Upper lobe of right lung (tissue), 1 donor: ENCODE measurements at regions not wholly inside any gene's neighbourhood (a gene's known extent, or its start where the extent isn't known, plus 50 kb on each side); places are given as distances from the start of the nearest gene placed in this dataset.

Source experiments
- ATAC-seq: fragments of 200-7000 bp; cut with Tn5 transposase; one replicate; pipeline ENCODE4 v1.9.1; 2020; ENCODE audit warnings: mild to moderate bottlenecking, moderate library complexity
- DNase-seq: peaks from one replicate; pipeline ENCODE4 v3.0.0-alpha.2; 2020
- H3K27ac ChIP-seq: fragments of 200-600 bp; one replicate; pipeline ENCODE4 v1.8.0; 2022
- H3K27me3 ChIP-seq: fragments of 200-600 bp; one replicate; pipeline ENCODE4 v1.8.0; 2022; ENCODE audit warnings: mild to moderate bottlenecking
- H3K36me3 ChIP-seq: fragments of 200-600 bp; one replicate; pipeline ENCODE4 v1.8.0; 2022
- H3K4me1 ChIP-seq: fragments of 200-600 bp; one replicate; pipeline ENCODE4 v1.8.0; 2022
- H3K4me3 ChIP-seq: fragments of 200-600 bp; one replicate; pipeline ENCODE4 v1.8.0; 2022; ENCODE audit warnings: mild to moderate bottlenecking
- H3K9me3 ChIP-seq: fragments of 200-600 bp; one replicate; pipeline ENCODE4 v1.8.0; 2022
- CTCF ChIP-seq: fragments of 200-600 bp; IDR thresholded peaks from one replicate; pipeline ENCODE4 v1.8.0; 2022; ENCODE audit warnings: antibody characterized with exemption
- intact Hi-C: fragments of 100-400 bp; cut with DNase I; formaldehyde crosslinking; loops from one replicate; pipeline ENCODE4 v1.11.0; 2022
- donor health status: DM: no; HTN: yes; CAD: no; lungs with severe emphysema.

GRCh38 chr7:17487343-17487742 is 188.9 kb downstream of the AHR start:
- Histone ChIP-seq H3K27ac (no peak overlapping the region), H3K4me1 (no peaks in the 10 kb centered on the region), H3K4me3 (no peak overlapping the region), H3K36me3 (no peaks in the 10 kb centered on the region), H3K27me3 (no peaks in the 10 kb centered on the region), H3K9me3 (no peaks in the 10 kb centered on the region)
- ATAC-seq (no peak), DNase-seq (no peak)
- TF ChIP-seq CTCF = no peak
- intact Hi-C loops = no loop called here

- DNase-seq (no peak), ATAC-seq (no peak)
- Histone ChIP-seq H3K9me3 (no peaks in the 10 kb centered on the region), H3K27me3 (no peaks in the 10 kb centered on the region), H3K36me3 (no peaks in the 10 kb centered on the region), H3K27ac (no peak overlapping the region), H3K4me1 (no peaks in the 10 kb centered on the region), H3K4me3 (no peak overlapping the region)
- intact Hi-C loops = no loop called here
- no peak for TF ChIP-seq CTCF
Measured at GRCh38 chr7:17488829-17489228, 190.4 kb downstream of the AHR start.

GRCh38 chr7:17489961-17490360 is 191.5 kb downstream of the AHR start:
- Histone ChIP-seq H3K36me3 (no peaks in the 10 kb centered on the region), H3K27me3 (no peaks in the 10 kb centered on the region), H3K9me3 (no peaks in the 10 kb centered on the region), H3K4me3 (no peak overlapping the region), H3K4me1 (no peaks in the 10 kb centered on the region), H3K27ac (no peak overlapping the region)
- ATAC-seq (peak; percentile 61), DNase-seq (no peak)
- intact Hi-C loops = no loop called here
- no peak for TF ChIP-seq CTCF

GRCh38 chr7:17490825-17491224 is 192.4 kb downstream of the AHR start:
- TF ChIP-seq CTCF = no peak
- no peaks in the 10 kb centered on the region for H3K9me3 ChIP-seq
- no peak overlapping the region for H3K4me3 ChIP-seq
- no peaks in the 10 kb centered on the region for H3K4me1 ChIP-seq
- no peaks in the 10 kb centered on the region for H3K36me3 ChIP-seq
- intact Hi-C loops = no loop called here
- no peak for ATAC-seq
- no peak overlapping the region for H3K27ac ChIP-seq
- DNase-seq = no peak
- H3K27me3 ChIP-seq = no peaks in the 10 kb centered on the region

GRCh38 chr7:17492437-17492836 is 194.0 kb downstream of the AHR start:
- ATAC-seq (no peak), DNase-seq (no peak)
- no peaks in the 10 kb centered on the region for H3K27me3 ChIP-seq
- intact Hi-C loops = no loop called here
- H3K4me1 ChIP-seq = no peaks in the 10 kb centered on the region
- no peak overlapping the region for H3K27ac ChIP-seq
- TF ChIP-seq CTCF = no peak
- H3K4me3 ChIP-seq = no peak overlapping the region
- no peaks in the 10 kb centered on the region for H3K9me3 ChIP-seq
- no peaks in the 10 kb centered on the region for H3K36me3 ChIP-seq

GRCh38 chr7:17493446-17493845 is 195.0 kb downstream of the AHR start:
- H3K27me3 ChIP-seq = no peaks in the 10 kb centered on the region
- no peak overlapping the region for H3K4me3 ChIP-seq
- DNase-seq (no peak), ATAC-seq (no peak)
- TF ChIP-seq CTCF = no peak
- intact Hi-C loops = no loop called here
- no peaks in the 10 kb centered on the region for H3K36me3 ChIP-seq
- no peaks in the 10 kb centered on the region for H3K4me1 ChIP-seq
- no peaks in the 10 kb centered on the region for H3K9me3 ChIP-seq
- no peak overlapping the region for H3K27ac ChIP-seq
